Uterus (tissue), 3 donors: ENCODE measurements at regions not wholly inside any gene's neighbourhood (a gene's known extent, or its start where the extent isn't known, plus 50 kb on each side); places are given as distances from the start of the nearest gene placed in this dataset.

Experiments
- DNase-seq, 2 donors: peaks; one replicate each; pipeline ENCODE4 v3.0.0-alpha.2; 2019 to 2020
- H3K27ac ChIP-seq, 2 donors: fragments of 200-600 bp; sonication (generic); 1 replicate in 1 of 2; 2 replicates in 1 of 2; pipeline ENCODE4 v1.5.1; 2016 to 2018
- H3K27me3 ChIP-seq, 2 donors: fragments of 200-600 bp; sonication (generic); one replicate each; pipeline ENCODE4 v1.5.1; 2018 to 2019; ENCODE audit warnings: control low read depth in 1 of 2
- H3K36me3 ChIP-seq, 2 donors: fragments of 200-600 bp; sonication (generic); one replicate each; pipeline ENCODE4 v1.5.1; 2019; ENCODE audit warnings: control low read depth in 1 of 2
- H3K4me1 ChIP-seq, 2 donors: fragments of 200-600 bp; sonication (generic); one replicate each; pipeline ENCODE4 v1.5.1; 2018 to 2019; ENCODE audit warnings: control low read depth in 1 of 2
- H3K4me3 ChIP-seq, 2 donors: fragments of 200-600 bp; sonication (generic); 1 replicate in 1 of 2; 2 replicates in 1 of 2; pipeline ENCODE4 v1.5.1; 2018 to 2019; ENCODE audit warnings: mild to moderate bottlenecking in 1 of 2
- H3K9me3 ChIP-seq, 2 donors: fragments of 200-600 bp; sonication (generic); one replicate each; pipeline ENCODE4 v1.5.1; 2019; ENCODE audit warnings: control low read depth in 1 of 2
- CTCF ChIP-seq, 4 experiments: fragments of 200-600 bp in 2 of 4; fragments of 450-650 bp in 2 of 4; sonication (generic) in 2 of 4; IDR thresholded peaks; one replicate each; pipeline ENCODE4 v1.5.1; 2016 to 2019; ENCODE audit warnings: antibody characterized with exemption in 4 of 4, mild to moderate bottlenecking in 2 of 4, moderate library complexity in 1 of 4
- POLR2A ChIP-seq, 2 donors: fragments of 450-650 bp; IDR thresholded peaks; one replicate each; pipeline ENCODE4 v1.6.1; 2016; ENCODE audit warnings: antibody characterized with exemption in 2 of 2, mild to moderate bottlenecking in 1 of 2, moderate library complexity in 1 of 2
- intact Hi-C: fragments of 100-400 bp; cut with DNase I; formaldehyde crosslinking; loops from one replicate; pipeline ENCODE4 v1.15.1; 2023; ENCODE audit warnings: low total_unique reads
- donor health status: DM: yes; HTN: yes; CAD: no.

GRCh38 chr17:12376276-12376675 lies 289.4 kb upstream of the MYOCD start:
- Histone ChIP-seq H3K4me3 (no peak overlapping the region), H3K27ac (no peak overlapping the region), H3K9me3 (no peaks in the 10 kb centered on the region), H3K4me1 (no peaks in the 10 kb centered on the region), H3K36me3 (no peaks in the 10 kb centered on the region), H3K27me3 (no peaks in the 10 kb centered on the region)
- no peak for DNase-seq
- intact Hi-C loops = no loop called here
- TF ChIP-seq CTCF (IDR thresholded peaks at IDR 0.05) = no peak
- TF ChIP-seq POLR2A (IDR thresholded peaks at IDR 0.05) = no peak

GRCh38 chr17:12386225-12386624 lies 279.5 kb upstream of the MYOCD start:
- intact Hi-C loops = no loop called here

GRCh38 chr17:12388226-12388625 lies 277.5 kb upstream of the MYOCD start:
- no peaks in the 10 kb centered on the region for H3K27me3 ChIP-seq
- no peak overlapping the region for H3K4me3 ChIP-seq
- DNase-seq = no peak
- no peaks in the 10 kb centered on the region for H3K36me3 ChIP-seq
- intact Hi-C loops = no loop called here
- TF ChIP-seq CTCF (IDR thresholded peaks at IDR 0.05) (no peak), POLR2A (IDR thresholded peaks at IDR 0.05) (no peak)
- no peaks in the 10 kb centered on the region for H3K9me3 ChIP-seq
- H3K27ac ChIP-seq = no peak overlapping the region
- no peaks in the 10 kb centered on the region for H3K4me1 ChIP-seq

More at GRCh38 chr17:12386225-12386624, 279.5 kb upstream of the MYOCD start:
- Histone ChIP-seq H3K27me3 (no peaks in the 10 kb centered on the region), H3K36me3 (no peaks in the 10 kb centered on the region), H3K4me3 (no peak overlapping the region), H3K4me1 (no peaks in the 10 kb centered on the region), H3K27ac (no peak overlapping the region), H3K9me3 (no peaks in the 10 kb centered on the region)
- DNase-seq = no peak
- TF ChIP-seq POLR2A (IDR thresholded peaks at IDR 0.05) = no peak
- no peak for TF ChIP-seq CTCF (IDR thresholded peaks at IDR 0.05)

- Histone ChIP-seq H3K4me3 (no peak overlapping the region), H3K9me3 (no peaks in the 10 kb centered on the region), H3K27me3 (no peaks in the 10 kb centered on the region), H3K36me3 (no peaks in the 10 kb centered on the region), H3K27ac (no peak overlapping the region), H3K4me1 (no peaks in the 10 kb centered on the region)
- no peak for TF ChIP-seq CTCF (IDR thresholded peaks at IDR 0.05)
- no peak for TF ChIP-seq POLR2A (IDR thresholded peaks at IDR 0.05)
- intact Hi-C loops = no loop called here
- DNase-seq = no peak
Observed at GRCh38 chr17:12389421-12389820, 276.3 kb upstream of the MYOCD start.

GRCh38 chr17:12390631-12391030 lies 275.1 kb upstream of the MYOCD start:
- H3K27me3 ChIP-seq = no peaks in the 10 kb centered on the region
- no peaks in the 10 kb centered on the region for H3K9me3 ChIP-seq
- H3K4me3 ChIP-seq = no peak overlapping the region
- H3K36me3 ChIP-seq = no peaks in the 10 kb centered on the region
- H3K4me1 ChIP-seq = no peaks in the 10 kb centered on the region
- no peak for TF ChIP-seq POLR2A (IDR thresholded peaks at IDR 0.05)
- TF ChIP-seq CTCF (IDR thresholded peaks at IDR 0.05) = no peak
- no peak overlapping the region for H3K27ac ChIP-seq
- intact Hi-C loops = no loop called here
- DNase-seq = no peak
